ENCODE measurements at regions not wholly inside any gene's neighbourhood (a gene's known extent, or its start where the extent isn't known, plus 50 kb on each side); places are given as distances from the start of the nearest gene placed in this dataset.
A peak's percentile ranks its signal among the peaks of the same experiment; 100 is the strongest.

DNA sequence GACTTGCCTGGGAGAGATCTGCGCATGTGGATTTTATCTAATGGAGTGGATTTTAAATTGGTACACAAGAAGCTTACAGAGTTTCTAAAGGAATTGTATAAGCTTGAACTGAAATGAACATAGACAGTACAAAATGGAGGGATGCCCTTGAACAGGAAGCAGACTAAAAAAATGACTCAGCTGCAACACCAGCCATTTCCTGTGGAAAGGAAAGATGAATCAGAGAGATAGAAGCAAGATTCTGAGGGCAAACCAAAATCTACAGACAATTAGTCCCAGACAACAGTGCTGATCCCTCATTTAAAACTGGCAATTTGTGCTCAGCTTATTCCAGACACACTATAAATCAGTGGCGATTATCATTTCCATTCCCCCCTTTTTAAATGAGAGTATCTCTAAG is 114.6 kb upstream of the TCF21 start:
- Histone ChIP-seq H2AK5ac (ENCODE audit: low read length) (no peak overlapping the region), H3K79me2 (ENCODE audit: control insufficient read depth, insufficient read depth, low read length, poor library complexity) (no peaks in the 10 kb centered on the region), H4K91ac (ENCODE audit: low read depth, low read length) (peak overlapping the region; percentile 68), H2AFZ (ENCODE audit: insufficient read depth, low read length, poor library complexity) (no peak overlapping the region), H3K23ac (ENCODE audit: low read length) (no peak overlapping the region), H4K12ac (ENCODE audit: low read depth, low read length) (no peak overlapping the region), H4K8ac (ENCODE audit: low read depth, low read length) (no peak overlapping the region), H3K4me3 (ENCODE audit: low read depth, low read length) (no peak overlapping the region), H3K4me1 (ENCODE audit: control insufficient read depth in 1 of 2, insufficient read depth in 2 of 2, low read length in 2 of 2) (no peaks in the 10 kb centered on the region), H3K27ac (ENCODE audit: low read depth, low read length) (peak overlapping the region; percentile 29), H2BK12ac (ENCODE audit: low read length) (no peak overlapping the region), H3K4ac (ENCODE audit: low read depth, low read length) (no peak overlapping the region), H3K79me1 (ENCODE audit: low read length) (peaks cover 3% of the 10 kb centered on the region), H3K36me3 (ENCODE audit: control insufficient read depth in 1 of 2, insufficient read depth in 2 of 2, low read length in 2 of 2) (no peaks in the 10 kb centered on the region), H3K9ac (ENCODE audit: low read length) (no peak overlapping the region), H2BK120ac (ENCODE audit: insufficient read depth, low read length, poor library complexity) (peak overlapping the region; percentile 86), H3K4me2 (ENCODE audit: low read length) (no peak overlapping the region), H3K18ac (ENCODE audit: low read length) (no peak overlapping the region), H2BK5ac (ENCODE audit: low read depth, low read length, poor library complexity) (no peak overlapping the region), H3K14ac (ENCODE audit: low read length) (no peak overlapping the region), H3K9me3 (ENCODE audit: insufficient read depth, low read depth, low read length) (no peaks in the 10 kb centered on the region), H3K27me3 (ENCODE audit: insufficient read depth, low read length) (no peaks in the 10 kb centered on the region)
- WGBS (ENCODE audit: extremely low coverage, insufficient coverage, insufficient read length), result no CpG with 5 or more reads among the region's 2 CpGs
- DNase-seq, result no peak

DNA sequence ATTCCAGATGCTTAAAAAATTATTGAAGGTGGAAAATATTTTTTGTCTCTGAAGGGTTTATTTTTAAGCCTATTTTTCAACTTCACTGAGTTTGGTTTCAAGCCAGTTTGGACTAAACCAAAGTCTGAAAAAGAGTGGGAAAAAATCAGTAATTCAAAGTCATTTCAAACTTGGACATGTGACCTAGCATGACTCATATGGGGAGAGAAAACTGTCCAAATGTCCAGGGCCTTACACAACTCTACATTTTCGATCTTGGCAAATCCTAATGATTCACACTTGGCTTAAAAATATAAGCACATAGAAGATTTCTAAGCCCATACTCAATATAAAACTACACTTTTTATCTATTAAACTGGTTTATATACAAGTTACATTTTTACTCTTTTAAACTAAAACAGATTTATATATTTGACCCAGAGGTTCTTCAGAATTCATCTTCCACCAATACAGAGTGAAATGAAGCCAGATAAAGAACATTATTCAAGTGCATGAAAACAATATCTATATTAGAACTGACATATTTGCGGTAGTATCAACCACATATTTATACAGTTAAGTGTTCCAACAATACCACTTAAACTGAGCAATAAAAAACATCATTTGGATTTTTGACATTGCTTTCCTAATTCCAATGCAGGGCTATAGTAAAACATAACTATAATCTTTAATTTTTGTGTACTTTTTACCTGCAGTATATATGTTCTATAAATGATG is 110.3 kb upstream of the TCF21 start:
- Histone ChIP-seq H2BK120ac (ENCODE audit: insufficient read depth, low read length, poor library complexity) (no peak overlapping the region), H2AK5ac (ENCODE audit: low read length) (no peak overlapping the region), H3K4me2 (ENCODE audit: low read length) (no peak overlapping the region), H3K36me3 (ENCODE audit: control insufficient read depth in 1 of 2, insufficient read depth in 2 of 2, low read length in 2 of 2) (no peaks in the 10 kb centered on the region), H4K91ac (ENCODE audit: low read depth, low read length) (no peak overlapping the region), H4K12ac (ENCODE audit: low read depth, low read length) (no peak overlapping the region), H2AFZ (ENCODE audit: insufficient read depth, low read length, poor library complexity) (no peak overlapping the region), H3K14ac (ENCODE audit: low read length) (no peak overlapping the region), H2BK12ac (ENCODE audit: low read length) (no peak overlapping the region), H3K9ac (ENCODE audit: low read length) (no peak overlapping the region), H3K4ac (ENCODE audit: low read depth, low read length) (no peak overlapping the region), H2BK5ac (ENCODE audit: low read depth, low read length, poor library complexity) (no peak overlapping the region), H3K4me1 (ENCODE audit: control insufficient read depth in 1 of 2, insufficient read depth in 2 of 2, low read length in 2 of 2) (no peaks in the 10 kb centered on the region), H3K9me3 (ENCODE audit: insufficient read depth, low read depth, low read length) (no peaks in the 10 kb centered on the region), H3K27ac (ENCODE audit: low read depth, low read length) (no peak overlapping the region), H3K4me3 (ENCODE audit: low read depth, low read length) (no peak overlapping the region), H3K79me1 (ENCODE audit: low read length) (peaks cover 2% of the 10 kb centered on the region), H4K8ac (ENCODE audit: low read depth, low read length) (no peak overlapping the region), H3K23ac (ENCODE audit: low read length) (no peak overlapping the region), H3K27me3 (ENCODE audit: insufficient read depth, low read length) (no peaks in the 10 kb centered on the region), H3K18ac (ENCODE audit: low read length) (no peak overlapping the region), H3K79me2 (ENCODE audit: control insufficient read depth, insufficient read depth, low read length, poor library complexity) (no peaks in the 10 kb centered on the region)
- DNase-seq, result peak in 1 of 2 donors; percentile 37
- WGBS (ENCODE audit: extremely low coverage, insufficient coverage, insufficient read length), result no CpG with 5 or more reads among the region's 2 CpGs

GRCh38 chr6:133779916-133780695 is 108.8 kb upstream of the TCF21 start:
- no peaks in the 10 kb centered on the region for H3K9me3 ChIP-seq (ENCODE audit: insufficient read depth, low read depth, low read length)
- no peak overlapping the region for H2BK5ac ChIP-seq (ENCODE audit: low read depth, low read length, poor library complexity)
- no peak overlapping the region for H4K12ac ChIP-seq (ENCODE audit: low read depth, low read length)
- no peaks in the 10 kb centered on the region for H3K36me3 ChIP-seq (ENCODE audit: control insufficient read depth in 1 of 2, insufficient read depth in 2 of 2, low read length in 2 of 2)
- peak in 1 of 2 donors; percentile 6 for DNase-seq
- no peak overlapping the region for H2AK5ac ChIP-seq (ENCODE audit: low read length)
- H3K9ac ChIP-seq (ENCODE audit: low read length), result no peak overlapping the region
- H3K4ac ChIP-seq (ENCODE audit: low read depth, low read length), result no peak overlapping the region
- H2AFZ ChIP-seq (ENCODE audit: insufficient read depth, low read length, poor library complexity), result no peak overlapping the region
- no CpG with 5 or more reads among the region's 2 CpGs for WGBS (ENCODE audit: extremely low coverage, insufficient coverage, insufficient read length)
- H2BK120ac ChIP-seq (ENCODE audit: insufficient read depth, low read length, poor library complexity), result no peak overlapping the region
- H4K91ac ChIP-seq (ENCODE audit: low read depth, low read length), result no peak overlapping the region
- no peaks in the 10 kb centered on the region for H3K4me1 ChIP-seq (ENCODE audit: control insufficient read depth in 1 of 2, insufficient read depth in 2 of 2, low read length in 2 of 2)
- H3K27ac ChIP-seq (ENCODE audit: low read depth, low read length), result no peak overlapping the region
- no peak overlapping the region for H3K4me2 ChIP-seq (ENCODE audit: low read length)
- H3K27me3 ChIP-seq (ENCODE audit: insufficient read depth, low read length), result no peaks in the 10 kb centered on the region
- H4K8ac ChIP-seq (ENCODE audit: low read depth, low read length), result no peak overlapping the region
- H3K4me3 ChIP-seq (ENCODE audit: low read depth, low read length), result no peak overlapping the region
- no peak overlapping the region for H3K23ac ChIP-seq (ENCODE audit: low read length)
- no peak overlapping the region for H3K14ac ChIP-seq (ENCODE audit: low read length)
- H3K18ac ChIP-seq (ENCODE audit: low read length), result no peak overlapping the region
- no peaks in the 10 kb centered on the region for H3K79me1 ChIP-seq (ENCODE audit: low read length)
- no peak overlapping the region for H2BK12ac ChIP-seq (ENCODE audit: low read length)
- no peaks in the 10 kb centered on the region for H3K79me2 ChIP-seq (ENCODE audit: control insufficient read depth, insufficient read depth, low read length, poor library complexity)

DNA sequence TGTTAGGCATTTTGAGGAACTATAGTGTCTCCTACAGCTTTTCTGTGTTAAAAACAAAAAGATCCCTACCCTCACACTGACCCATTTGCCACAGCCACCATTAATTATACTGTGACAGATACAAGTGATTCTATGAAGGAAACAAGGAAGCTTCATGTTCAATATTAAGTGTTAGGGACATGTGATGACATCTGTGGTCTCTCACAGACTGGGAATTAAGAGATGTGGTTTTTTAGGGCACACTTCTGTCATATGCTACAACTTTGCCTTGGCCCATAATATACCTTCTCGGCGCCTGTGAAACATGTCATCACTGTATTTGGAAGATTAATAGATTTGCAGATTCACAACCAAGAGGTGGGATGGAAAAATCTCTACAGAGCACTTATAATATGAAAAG is 102.9 kb upstream of the TCF21 start:
- Histone ChIP-seq H3K27ac (ENCODE audit: low read depth, low read length) (no peak overlapping the region), H3K23ac (ENCODE audit: low read length) (no peak overlapping the region), H3K36me3 (ENCODE audit: control insufficient read depth in 1 of 2, insufficient read depth in 2 of 2, low read length in 2 of 2) (no peaks in the 10 kb centered on the region), H2AFZ (ENCODE audit: insufficient read depth, low read length, poor library complexity) (no peak overlapping the region), H4K8ac (ENCODE audit: low read depth, low read length) (no peak overlapping the region), H2BK5ac (ENCODE audit: low read depth, low read length, poor library complexity) (no peak overlapping the region), H3K27me3 (ENCODE audit: insufficient read depth, low read length) (no peaks in the 10 kb centered on the region), H3K4me2 (ENCODE audit: low read length) (no peak overlapping the region), H3K9ac (ENCODE audit: low read length) (no peak overlapping the region), H3K4me1 (ENCODE audit: control insufficient read depth in 1 of 2, insufficient read depth in 2 of 2, low read length in 2 of 2) (no peaks in the 10 kb centered on the region), H3K14ac (ENCODE audit: low read length) (no peak overlapping the region), H2BK12ac (ENCODE audit: low read length) (no peak overlapping the region), H3K4ac (ENCODE audit: low read depth, low read length) (no peak overlapping the region), H3K79me1 (ENCODE audit: low read length) (no peaks in the 10 kb centered on the region), H4K91ac (ENCODE audit: low read depth, low read length) (no peak overlapping the region), H3K79me2 (ENCODE audit: control insufficient read depth, insufficient read depth, low read length, poor library complexity) (no peaks in the 10 kb centered on the region), H3K18ac (ENCODE audit: low read length) (no peak overlapping the region), H3K9me3 (ENCODE audit: insufficient read depth, low read depth, low read length) (no peaks in the 10 kb centered on the region), H3K4me3 (ENCODE audit: low read depth, low read length) (no peak overlapping the region), H4K12ac (ENCODE audit: low read depth, low read length) (no peak overlapping the region), H2AK5ac (ENCODE audit: low read length) (no peak overlapping the region), H2BK120ac (ENCODE audit: insufficient read depth, low read length, poor library complexity) (no peak overlapping the region)
- DNase-seq, result no peak
- no CpG with 5 or more reads among the region's 2 CpGs for WGBS (ENCODE audit: extremely low coverage, insufficient coverage, insufficient read length)
